ENCODE measurements at regions not wholly inside any gene's neighbourhood (a gene's known extent, or its start where the extent isn't known, plus 50 kb on each side); places are given as distances from the start of the nearest gene placed in this dataset.

DNA sequence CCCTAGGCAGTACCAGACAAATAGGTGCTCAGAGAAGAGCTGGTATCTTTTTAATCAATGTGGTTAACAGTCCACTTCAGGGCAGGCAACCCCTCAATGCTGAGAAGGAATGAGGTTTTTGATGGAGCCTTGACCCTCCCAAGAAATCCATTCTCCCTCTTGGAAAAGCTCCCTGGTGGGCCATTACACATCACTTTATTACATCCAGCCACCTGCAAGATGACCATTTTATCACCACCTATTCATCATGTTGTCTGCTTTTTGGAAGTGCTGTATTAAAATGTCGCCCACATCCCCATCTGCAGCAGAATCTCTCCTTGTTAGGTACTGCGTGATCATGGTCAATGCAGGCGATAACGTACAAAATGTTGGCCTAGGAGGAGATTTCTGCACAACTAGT lies 614.7 kb upstream of the TMEM132C start:
- no peak overlapping the region for H3K4me3 ChIP-seq (ENCODE audit: low read length)
- TF ChIP-seq, protein P1, sequence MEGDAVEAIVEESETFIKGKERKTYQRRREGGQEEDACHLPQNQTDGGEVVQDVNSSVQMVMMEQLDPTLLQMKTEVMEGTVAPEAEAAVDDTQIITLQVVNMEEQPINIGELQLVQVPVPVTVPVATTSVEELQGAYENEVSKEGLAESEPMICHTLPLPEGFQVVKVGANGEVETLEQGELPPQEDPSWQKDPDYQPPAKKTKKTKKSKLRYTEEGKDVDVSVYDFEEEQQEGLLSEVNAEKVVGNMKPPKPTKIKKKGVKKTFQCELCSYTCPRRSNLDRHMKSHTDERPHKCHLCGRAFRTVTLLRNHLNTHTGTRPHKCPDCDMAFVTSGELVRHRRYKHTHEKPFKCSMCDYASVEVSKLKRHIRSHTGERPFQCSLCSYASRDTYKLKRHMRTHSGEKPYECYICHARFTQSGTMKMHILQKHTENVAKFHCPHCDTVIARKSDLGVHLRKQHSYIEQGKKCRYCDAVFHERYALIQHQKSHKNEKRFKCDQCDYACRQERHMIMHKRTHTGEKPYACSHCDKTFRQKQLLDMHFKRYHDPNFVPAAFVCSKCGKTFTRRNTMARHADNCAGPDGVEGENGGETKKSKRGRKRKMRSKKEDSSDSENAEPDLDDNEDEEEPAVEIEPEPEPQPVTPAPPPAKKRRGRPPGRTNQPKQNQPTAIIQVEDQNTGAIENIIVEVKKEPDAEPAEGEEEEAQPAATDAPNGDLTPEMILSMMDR (IDR thresholded peaks at IDR 0.05; ENCODE audit: insufficient read depth, low read depth, low read length, missing control alignments) = no peak
- DNase-seq (ENCODE audit: low read depth) = no peak

DNA sequence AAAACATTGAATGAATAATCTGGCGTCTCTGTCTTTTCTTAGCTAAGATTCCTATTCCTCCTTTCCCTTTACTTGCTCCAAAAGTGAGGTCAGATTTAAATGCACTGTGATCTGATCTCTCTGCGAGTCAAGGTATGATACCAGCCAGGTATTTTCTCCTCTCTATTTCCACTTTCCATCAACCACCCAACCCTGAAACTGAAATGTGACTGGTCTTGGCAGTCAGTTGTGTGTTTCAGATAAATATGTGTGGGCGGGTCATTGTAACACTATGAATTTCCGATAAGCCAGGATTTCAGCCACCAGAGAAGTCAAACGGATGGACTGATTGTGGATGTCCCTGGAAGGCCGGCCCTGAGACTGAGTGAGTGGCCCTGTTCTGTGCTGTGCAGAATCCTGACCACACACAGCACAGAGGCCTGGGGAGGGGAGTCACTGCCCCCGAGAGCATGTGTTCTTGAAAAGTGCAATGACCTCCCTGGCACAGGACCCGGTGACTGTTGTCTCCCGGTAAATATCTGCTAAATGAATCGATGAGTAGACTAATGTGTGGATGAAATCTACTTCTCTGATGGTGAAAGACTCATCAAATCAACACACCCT lies 612.5 kb upstream of the TMEM132C start:
- no peak for DNase-seq (ENCODE audit: low read depth)
- H3K4me3 ChIP-seq (ENCODE audit: low read length) = no peak overlapping the region
- TF ChIP-seq, protein P1 (IDR thresholded peaks at IDR 0.05; ENCODE audit: insufficient read depth, low read depth, low read length, missing control alignments) = no peak

- no peak for DNase-seq (ENCODE audit: low read depth)
- no peak overlapping the region for H3K4me3 ChIP-seq (ENCODE audit: low read length)
- TF ChIP-seq, protein P1 (IDR thresholded peaks at IDR 0.05; ENCODE audit: insufficient read depth, low read depth, low read length, missing control alignments) = no peak
Measured at GRCh38 chr12:127655691-127656090, 611.3 kb upstream of the TMEM132C start.

- TF ChIP-seq, protein P1 (IDR thresholded peaks at IDR 0.05; ENCODE audit: insufficient read depth, low read depth, low read length, missing control alignments) = no peak
- DNase-seq (ENCODE audit: low read depth) = no peak
- no peak overlapping the region for H3K4me3 ChIP-seq (ENCODE audit: low read length)
Measured at GRCh38 chr12:127656266-127656665, 610.7 kb upstream of the TMEM132C start.

GRCh38 chr12:127657036-127657435 lies 609.9 kb upstream of the TMEM132C start:
- TF ChIP-seq, protein P1 (IDR thresholded peaks at IDR 0.05; ENCODE audit: insufficient read depth, low read depth, low read length, missing control alignments) = no peak
- no peak overlapping the region for H3K4me3 ChIP-seq (ENCODE audit: low read length)
- DNase-seq (ENCODE audit: low read depth) = no peak

- H3K4me3 ChIP-seq (ENCODE audit: low read length) = no peak overlapping the region
- no peak for DNase-seq (ENCODE audit: low read depth)
- TF ChIP-seq, protein P1 (IDR thresholded peaks at IDR 0.05; ENCODE audit: insufficient read depth, low read depth, low read length, missing control alignments) = no peak
Measured at GRCh38 chr12:127660961-127661360, 606.0 kb upstream of the TMEM132C start.

GRCh38 chr12:127663716-127664115 lies 603.3 kb upstream of the TMEM132C start:
- DNase-seq (ENCODE audit: low read depth) = no peak
- TF ChIP-seq, protein P1 (IDR thresholded peaks at IDR 0.05; ENCODE audit: insufficient read depth, low read depth, low read length, missing control alignments) = no peak
- no peak overlapping the region for H3K4me3 ChIP-seq (ENCODE audit: low read length)

Measured in epithelial cell of esophagus (primary cell).